GM13976 (cell line): ENCODE measurements at regions not wholly inside any gene's neighbourhood (a gene's known extent, or its start where the extent isn't known, plus 50 kb on each side); places are given as distances from the start of the nearest gene placed in this dataset.

ENCODE experiments used
- DNase-seq: peaks from one replicate; pipeline ENCODE4 v3.0.0; 2012; ENCODE audit warnings: low spot score
- in situ Hi-C: fragments of 300-500 bp; cut with MboI; formaldehyde crosslinking; loops from one replicate; pipeline ENCODE4 v1.12.0; 2022; ENCODE audit warnings: low sequenced_read_pairs, mixed read lengths, inconsistent platforms; ENCODE audit not compliant: unreplicated experiment
- TF ChIP-seq, protein P1 (sequence below): IDR thresholded peaks from 2 replicates; pipeline ENCODE4 v1.5.1; 2012; ENCODE audit warnings: borderline replicate concordance, mild to moderate bottlenecking; ENCODE audit not compliant: insufficient read depth; ENCODE audit errors: extremely low read depth, missing control alignments, control extremely low read depth

DNA sequence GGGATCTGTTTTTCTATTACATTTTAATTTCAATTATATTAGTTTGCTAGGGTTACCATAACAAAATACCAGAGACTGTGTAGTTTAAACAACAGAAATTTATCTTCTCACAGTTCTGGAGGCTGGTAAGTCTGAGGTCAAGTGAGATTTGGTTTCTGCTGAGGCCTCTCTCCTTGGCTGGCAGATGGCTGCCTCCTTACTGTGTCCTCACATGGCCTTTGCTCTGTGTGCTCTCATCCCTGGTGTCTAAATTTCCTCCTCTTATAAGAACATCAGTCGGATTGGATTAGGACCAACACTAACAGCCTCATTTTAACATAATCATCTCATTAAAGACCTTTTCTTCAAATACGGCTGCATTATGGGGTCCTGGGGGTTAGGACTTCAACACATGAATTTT lies 195.2 kb upstream of the CHODL start:
- TF ChIP-seq, protein P1, sequence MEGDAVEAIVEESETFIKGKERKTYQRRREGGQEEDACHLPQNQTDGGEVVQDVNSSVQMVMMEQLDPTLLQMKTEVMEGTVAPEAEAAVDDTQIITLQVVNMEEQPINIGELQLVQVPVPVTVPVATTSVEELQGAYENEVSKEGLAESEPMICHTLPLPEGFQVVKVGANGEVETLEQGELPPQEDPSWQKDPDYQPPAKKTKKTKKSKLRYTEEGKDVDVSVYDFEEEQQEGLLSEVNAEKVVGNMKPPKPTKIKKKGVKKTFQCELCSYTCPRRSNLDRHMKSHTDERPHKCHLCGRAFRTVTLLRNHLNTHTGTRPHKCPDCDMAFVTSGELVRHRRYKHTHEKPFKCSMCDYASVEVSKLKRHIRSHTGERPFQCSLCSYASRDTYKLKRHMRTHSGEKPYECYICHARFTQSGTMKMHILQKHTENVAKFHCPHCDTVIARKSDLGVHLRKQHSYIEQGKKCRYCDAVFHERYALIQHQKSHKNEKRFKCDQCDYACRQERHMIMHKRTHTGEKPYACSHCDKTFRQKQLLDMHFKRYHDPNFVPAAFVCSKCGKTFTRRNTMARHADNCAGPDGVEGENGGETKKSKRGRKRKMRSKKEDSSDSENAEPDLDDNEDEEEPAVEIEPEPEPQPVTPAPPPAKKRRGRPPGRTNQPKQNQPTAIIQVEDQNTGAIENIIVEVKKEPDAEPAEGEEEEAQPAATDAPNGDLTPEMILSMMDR, result no peak
- in situ Hi-C loops, result no loop called here
- DNase-seq, result no peak

DNA sequence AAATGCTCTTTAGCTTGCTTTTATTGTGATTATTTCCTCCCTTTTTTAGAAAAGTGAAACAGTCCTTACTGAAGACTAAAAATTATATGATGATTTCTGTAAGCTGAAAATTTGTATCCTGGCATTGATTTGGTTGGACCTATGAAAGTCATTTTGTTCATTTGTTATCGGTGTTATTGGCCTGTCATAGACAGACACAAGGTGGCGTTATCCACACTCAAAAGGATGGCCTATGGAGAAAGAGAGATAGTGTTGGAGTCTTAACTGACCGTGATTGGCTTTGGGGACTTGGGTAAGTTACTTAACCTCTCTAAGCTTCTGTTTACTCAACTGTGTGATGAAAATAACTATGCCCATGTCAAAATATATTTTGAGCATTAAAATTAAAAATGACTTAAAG lies 203.6 kb upstream of the CHODL start:
- in situ Hi-C loops, result no loop called here
- TF ChIP-seq, protein P1, result no peak
- DNase-seq, result no peak

GRCh38 chr21:18030248-18030647 lies 211.1 kb upstream of the C21orf91 start:
- in situ Hi-C loops, result no loop called here
- no peak for DNase-seq
- TF ChIP-seq, protein P1, result no peak

DNA sequence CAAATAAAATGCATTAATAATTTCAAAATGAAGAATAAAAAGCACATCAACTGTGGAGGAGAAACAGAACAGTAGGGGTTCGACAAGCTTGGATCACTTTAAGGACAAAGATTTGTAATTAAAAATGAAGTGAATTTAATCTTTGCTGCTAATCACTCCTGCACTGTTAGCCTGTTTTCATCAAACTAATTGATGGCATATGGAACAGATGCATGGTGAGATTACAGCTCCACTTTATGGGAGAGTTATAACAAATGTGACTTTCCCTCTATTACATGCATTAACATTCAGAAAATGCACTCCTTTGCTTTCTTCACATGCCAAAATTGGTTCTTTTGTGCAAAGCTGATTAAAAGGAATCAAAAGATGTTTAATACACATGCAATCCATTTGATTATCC lies 207.2 kb upstream of the C21orf91 start:
- TF ChIP-seq, protein P1, result no peak
- DNase-seq, result no peak
- in situ Hi-C loops, result no loop called here

DNA sequence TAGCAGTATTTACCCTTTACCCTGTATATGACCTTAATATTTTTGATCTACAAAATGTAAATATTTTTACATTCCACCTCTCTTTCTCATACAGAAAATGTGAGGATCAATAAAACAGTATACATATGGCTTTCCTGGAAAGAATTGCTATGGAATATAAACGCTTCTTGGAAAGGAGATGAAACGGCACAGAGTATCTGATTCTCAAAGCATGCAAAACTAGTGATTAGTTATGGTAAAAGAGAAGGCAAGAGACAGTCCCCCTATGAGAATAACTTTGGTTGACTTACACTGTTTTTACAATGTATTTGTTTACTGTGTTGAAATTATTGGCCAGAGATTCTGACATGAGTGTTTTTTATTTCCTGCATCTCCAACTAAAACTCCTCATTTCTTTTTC lies 204.6 kb upstream of the C21orf91 start:
- no peak for DNase-seq
- TF ChIP-seq, protein P1, result no peak
- in situ Hi-C loops, result no loop called here

- no peak for DNase-seq
- TF ChIP-seq, protein P1, result no peak
- in situ Hi-C loops, result no loop called here
Observed at GRCh38 chr21:18023157-18023556, 204.0 kb upstream of the C21orf91 start.

GRCh38 chr21:18007121-18007520 lies 188.0 kb upstream of the C21orf91 start:
- TF ChIP-seq, protein P1, result no peak
- DNase-seq, result no peak
- in situ Hi-C loops, result no loop called here
